ENCODE measurements at regions not wholly inside any gene's neighbourhood (a gene's known extent, or its start where the extent isn't known, plus 50 kb on each side); places are given as distances from the start of the nearest gene placed in this dataset.

- peak in 2 of 3 donors; percentile 47 to 55 for ATAC-seq
- Mint-ChIP-seq H3K4me1 (no peaks in the 10 kb centered on the region), H3K9me3 (no peaks in the 10 kb centered on the region), H3K36me3 (no peaks in the 10 kb centered on the region), H3K4me3 (no peak overlapping the region), H3K27ac (no peak overlapping the region), H3K27me3 (ENCODE audit: low read depth in 2 of 2) (peaks cover 0 to 13% of the 10 kb centered on the region in 2 donors)
- DNase-seq, result peak; percentile 30 to 53
- Histone ChIP-seq H3K4me1 (ENCODE audit: control insufficient read depth, insufficient read depth, low read length) (no peaks in the 10 kb centered on the region), H3K27me3 (ENCODE audit: control insufficient read depth, insufficient read depth, low read length) (no peaks in the 10 kb centered on the region), H3K36me3 (ENCODE audit: control insufficient read depth, insufficient read depth, low read length) (no peaks in the 10 kb centered on the region), H3K4me3 (ENCODE audit: low read length) (no peak overlapping the region), H3K27ac (ENCODE audit: low read length) (no peak overlapping the region), H3K9me3 (ENCODE audit: control insufficient read depth, insufficient read depth, low read length) (no peaks in the 10 kb centered on the region)
- 56% methylated on average over 14 of the region's 16 CpGs for WGBS (ENCODE audit: insufficient coverage)
- intact Hi-C loops (cut with micrococcal nuclease), result loop anchor here (1.0 kb wide), 1 partner anchor 139 kb away; no protein-coding TSS in a partner anchor
- peak; percentile 46 for TF ChIP-seq CTCF (IDR thresholded peaks at IDR 0.05)
Observed at GRCh38 chr9:69971643-69972449, 71.8 kb upstream of the MAMDC2 start.

- no peaks in the 10 kb centered on the region for H3K4me1 ChIP-seq (ENCODE audit: control insufficient read depth, insufficient read depth, low read length)
- no peak for DNase-seq
- H3K27ac Mint-ChIP-seq, result no peak overlapping the region
- H3K4me1 Mint-ChIP-seq, result no peaks in the 10 kb centered on the region
- no peaks in the 10 kb centered on the region for H3K27me3 ChIP-seq (ENCODE audit: control insufficient read depth, insufficient read depth, low read length)
- H3K9me3 ChIP-seq (ENCODE audit: control insufficient read depth, insufficient read depth, low read length), result no peaks in the 10 kb centered on the region
- no peak overlapping the region for H3K4me3 Mint-ChIP-seq
- TF ChIP-seq CTCF (IDR thresholded peaks at IDR 0.05), result no peak
- intact Hi-C loops (cut with micrococcal nuclease), result no loop called here
- no peaks in the 10 kb centered on the region for H3K36me3 ChIP-seq (ENCODE audit: control insufficient read depth, insufficient read depth, low read length)
- WGBS (ENCODE audit: insufficient coverage), result 55% methylated on average over 4 of the region's 4 CpGs
- H3K4me3 ChIP-seq (ENCODE audit: low read length), result no peak overlapping the region
- ATAC-seq, result no peak
- no peaks in the 10 kb centered on the region for H3K36me3 Mint-ChIP-seq
- peaks cover 0 to 16% of the 10 kb centered on the region in 2 donors for H3K27me3 Mint-ChIP-seq (ENCODE audit: low read depth in 2 of 2)
- H3K27ac ChIP-seq (ENCODE audit: low read length), result no peak overlapping the region
- no peaks in the 10 kb centered on the region for H3K9me3 Mint-ChIP-seq
Observed at GRCh38 chr9:69975681-69976080, 68.0 kb upstream of the MAMDC2 start.

GRCh38 chr9:69976152-69976551, 67.5 kb upstream of the MAMDC2 start:
- ATAC-seq, result no peak
- no peaks in the 10 kb centered on the region for H3K36me3 ChIP-seq (ENCODE audit: control insufficient read depth, insufficient read depth, low read length)
- intact Hi-C loops (cut with micrococcal nuclease), result no loop called here

More at GRCh38 chr9:69976152-69976551, 67.5 kb upstream of the MAMDC2 start:
- H3K4me3 ChIP-seq (ENCODE audit: low read length), result no peak overlapping the region
- H3K27me3 Mint-ChIP-seq (ENCODE audit: low read depth in 2 of 2), result peaks cover 0 to 16% of the 10 kb centered on the region in 2 donors
- TF ChIP-seq CTCF (IDR thresholded peaks at IDR 0.05), result no peak
- H3K4me1 ChIP-seq (ENCODE audit: control insufficient read depth, insufficient read depth, low read length), result no peaks in the 10 kb centered on the region
- no peak overlapping the region for H3K27ac ChIP-seq (ENCODE audit: low read length)
- no peaks in the 10 kb centered on the region for H3K9me3 Mint-ChIP-seq
- H3K27ac Mint-ChIP-seq, result no peak overlapping the region
- no peak overlapping the region for H3K4me3 Mint-ChIP-seq
- no peaks in the 10 kb centered on the region for H3K4me1 Mint-ChIP-seq
- no peaks in the 10 kb centered on the region for H3K27me3 ChIP-seq (ENCODE audit: control insufficient read depth, insufficient read depth, low read length)
- H3K36me3 Mint-ChIP-seq, result no peaks in the 10 kb centered on the region
- no peak for DNase-seq
- H3K9me3 ChIP-seq (ENCODE audit: control insufficient read depth, insufficient read depth, low read length), result no peaks in the 10 kb centered on the region
- 65% methylated on average over 3 of the region's 4 CpGs for WGBS (ENCODE audit: insufficient coverage)
